GM12878 (cell line): ENCODE measurements at regions not wholly inside any gene's neighbourhood (a gene's known extent, or its start where the extent isn't known, plus 50 kb on each side); places are given as distances from the start of the nearest gene placed in this dataset.

ENCODE experiments used
- ATAC-seq: fragments of 200-7000 bp; cut with Tn5 transposase; 3 replicates; pipeline ENCODE4 v1.9.1; 2020; ENCODE audit warnings: mild to moderate bottlenecking, moderate library complexity
- BruUV-seq: library from RNA; stranded (reverse); fragments of 400-500 nt; replicated peaks from 2 replicates; lab custom pipeline; 2021; lab: Mats Ljungman, UMichigan
- CTCF ChIA-PET: fragments of 300-600 bp; sonication (Branson Sonifier 250); formaldehyde crosslinking; extraction: SDS; loops from one replicate; lab custom pipeline; 2021; ENCODE audit warnings: inconsistent platforms; lab: Yijun Ruan, JAX
- POLR2A ChIA-PET: fragments of 350-600 bp; formaldehyde crosslinking; extraction: SDS; loops from one replicate; lab custom pipeline; 2021; ENCODE audit warnings: inconsistent platforms; lab: Charles Lee
- RAD21 ChIA-PET: fragments of 300-600 bp; sonication (Branson Sonifier 250); formaldehyde crosslinking; loops from one replicate; lab custom pipeline; 2023; ENCODE audit warnings: antibody characterized with exemption; ENCODE audit not compliant: unreplicated experiment; lab: Charles Lee
- SMC1A ChIA-PET: fragments of 300-600 bp; sonication (Branson Sonifier 250); formaldehyde crosslinking; loops from one replicate; lab custom pipeline; 2023; ENCODE audit not compliant: unreplicated experiment, uncharacterized antibody; lab: Charles Lee
- DNase-seq: peaks from one replicate; pipeline ENCODE4 v3.0.0-alpha.2; 2011; ENCODE audit warnings: low read depth, low spot score
- FAIRE-seq: peaks from 3 replicates; lab custom pipeline; 2011; peaks lifted over from hg19 to GRCh38; lab: Jason Lieb, UNC
- H2AFZ ChIP-seq: 2 replicates; pipeline ENCODE4 v1.6.0; 2011; ENCODE audit warnings: low read depth, low read length, control low read depth; ENCODE audit not compliant: control insufficient read depth
- H3K27ac ChIP-seq: 2 replicates; pipeline ENCODE4 v1.5.1; 2011; ENCODE audit warnings: control low read depth; ENCODE audit not compliant: control insufficient read depth, insufficient read depth
- H3K27me3 ChIP-seq, 2 experiments: replicated peaks in 1 of 2; 2 replicates each; pipeline versions ENCODE4 v1.6.0 to v1.6.1; 2011; ENCODE audit warnings: low read length in 1 of 2; ENCODE audit not compliant: control insufficient read depth in 2 of 2, insufficient read depth in 2 of 2
- H3K36me3 ChIP-seq, 2 experiments: 2 replicates each; pipeline ENCODE4 v1.5.1; 2011; ENCODE audit warnings: low read length in 1 of 2; ENCODE audit not compliant: control insufficient read depth in 2 of 2, insufficient read depth in 2 of 2
- H3K4me1 ChIP-seq: 2 replicates; pipeline ENCODE4 v1.6.1; 2011; ENCODE audit warnings: mild to moderate bottlenecking, low read length, moderate library complexity, mixed read lengths; ENCODE audit not compliant: control insufficient read depth, insufficient read depth
- H3K4me2 ChIP-seq: 2 replicates; pipeline ENCODE4 v1.6.0; 2011; ENCODE audit warnings: control low read depth; ENCODE audit not compliant: control insufficient read depth, insufficient read depth
- H3K4me3 ChIP-seq: fragments of 200-600 bp; sonication (generic); 2 replicates; pipeline ENCODE4 v1.5.1; 2016
- H3K79me2 ChIP-seq: 2 replicates; pipeline ENCODE4 v1.6.0; 2011; ENCODE audit warnings: low read length; ENCODE audit not compliant: control insufficient read depth, insufficient read depth
- H3K9ac ChIP-seq: 2 replicates; pipeline ENCODE4 v1.8.0; 2011; ENCODE audit warnings: low read length, control low read depth, mixed read lengths; ENCODE audit not compliant: control insufficient read depth, insufficient read depth
- H3K9me3 ChIP-seq: replicated peaks from 3 replicates; pipeline ENCODE4 v1.5.1; 2011; ENCODE audit warnings: mild to moderate bottlenecking, low read length; ENCODE audit not compliant: control insufficient read depth, insufficient read depth
- H4K20me1 ChIP-seq: 2 replicates; pipeline ENCODE4 v1.6.0; 2011; ENCODE audit not compliant: control insufficient read depth, insufficient read depth
- CBFB ChIP-seq: IDR thresholded peaks from 2 replicates; pipeline ENCODE4 v1.6.1; 2016; ENCODE audit warnings: antibody characterized with exemption, low read depth
- CHD2 ChIP-seq: IDR thresholded peaks from 2 replicates; pipeline ENCODE4 v1.6.1; 2011; ENCODE audit warnings: low read depth, low read length, improper control_type of control experiment, borderline replicate concordance
- CREB1 ChIP-seq: IDR thresholded peaks from 2 replicates; pipeline ENCODE4 v1.6.1; 2012; ENCODE audit warnings: low read depth, mild to moderate bottlenecking, inconsistent platforms
- ETV6 ChIP-seq, 2 experiments: fragments of 450-650 bp in 1 of 2; IDR thresholded peaks in 1 of 2; conservative IDR thresholded peaks in 1 of 2; 2 replicates each; pipeline ENCODE4 v1.6.1; 2014; ENCODE audit warnings: antibody characterized with exemption in 1 of 2, borderline replicate concordance in 1 of 2, low read depth in 1 of 2, mild to moderate bottlenecking in 1 of 2, moderate library complexity in 1 of 2
- FOS ChIP-seq: IDR thresholded peaks from 3 replicates; pipeline ENCODE4 v1.6.1; 2011; ENCODE audit warnings: borderline replicate concordance; ENCODE audit not compliant: insufficient read length; ENCODE audit errors: extremely low read depth
- FOXK2 ChIP-seq: fragments of 450-650 bp; IDR thresholded peaks from 2 replicates; pipeline ENCODE4 v1.6.1; 2017; ENCODE audit warnings: mild to moderate bottlenecking, moderate library complexity
- KAT2A ChIP-seq: conservative IDR thresholded peaks from 2 replicates; pipeline ENCODE4 v1.6.1; 2011; ENCODE audit warnings: low read depth, low read length; ENCODE audit not compliant: control insufficient read depth
- KDM1A ChIP-seq: fragments of 200-600 bp; sonication (generic); IDR thresholded peaks from 2 replicates; pipeline ENCODE4 v1.6.1; 2016; ENCODE audit warnings: borderline replicate concordance
- NR2F1 ChIP-seq: fragments of 450-650 bp; conservative IDR thresholded peaks from 2 replicates; pipeline ENCODE4 v1.6.1; 2017; ENCODE audit warnings: mild to moderate bottlenecking
- PML ChIP-seq: IDR thresholded peaks from 2 replicates; pipeline ENCODE4 v1.6.1; 2012; ENCODE audit warnings: low read length, inconsistent platforms
- POU2F2 ChIP-seq: IDR thresholded peaks from 3 replicates; pipeline ENCODE4 v1.6.1; 2011; ENCODE audit warnings: low read depth, mild to moderate bottlenecking, low read length, borderline replicate concordance
- SREBF2 ChIP-seq: IDR thresholded peaks from 2 replicates; pipeline ENCODE4 v1.6.1; 2012; ENCODE audit warnings: mild to moderate bottlenecking, low read length
- SUPT20H ChIP-seq: IDR thresholded peaks from 2 replicates; pipeline ENCODE4 v1.6.1; 2011; ENCODE audit warnings: low read depth, mild to moderate bottlenecking, low read length, moderate library complexity, borderline replicate concordance; ENCODE audit not compliant: control insufficient read depth
- WGBS: methylation state at CpG from one replicate; pipeline ENCODE4 v1.1.6; 2016; ENCODE audit warnings: low lambda C conversion rate; ENCODE audit not compliant: insufficient replicate concordance, insufficient coverage; ENCODE audit errors: missing lambda C conversion rate; 5-methylcytosine and 5-hydroxymethylcytosine counted together
- in situ Hi-C: fragments of 300-500 bp; cut with MboI; formaldehyde crosslinking; loops from 9 replicates; pipeline ENCODE4 v1.14.3; 2018; ENCODE audit warnings: mixed read lengths
- intact Hi-C: fragments of 100-400 bp; cut with micrococcal nuclease; formaldehyde crosslinking; loops from one replicate; pipeline ENCODE4 v1.14.2; 2022; ENCODE audit not compliant: unreplicated experiment
- TF ChIP-seq, protein P1 (sequence below): IDR thresholded peaks from 2 replicates; pipeline ENCODE4 v1.6.1; 2011; ENCODE audit warnings: borderline replicate concordance, low read depth, mild to moderate bottlenecking, moderate library complexity, low read length; ENCODE audit not compliant: insufficient read depth, poor library complexity, severe bottlenecking
- TF ChIP-seq, protein P2 (sequence below): IDR thresholded peaks from 2 replicates; pipeline ENCODE4 v1.6.1; 2011; ENCODE audit warnings: low read depth, mild to moderate bottlenecking, low read length, moderate library complexity, borderline replicate concordance; ENCODE audit errors: extremely low read depth
- TF ChIP-seq, protein P3 (sequence below): IDR thresholded peaks from 2 replicates; pipeline ENCODE4 v1.6.1; 2011; ENCODE audit warnings: mild to moderate bottlenecking, low read depth, low read length, moderate library complexity; ENCODE audit not compliant: insufficient replicate concordance

DNA sequence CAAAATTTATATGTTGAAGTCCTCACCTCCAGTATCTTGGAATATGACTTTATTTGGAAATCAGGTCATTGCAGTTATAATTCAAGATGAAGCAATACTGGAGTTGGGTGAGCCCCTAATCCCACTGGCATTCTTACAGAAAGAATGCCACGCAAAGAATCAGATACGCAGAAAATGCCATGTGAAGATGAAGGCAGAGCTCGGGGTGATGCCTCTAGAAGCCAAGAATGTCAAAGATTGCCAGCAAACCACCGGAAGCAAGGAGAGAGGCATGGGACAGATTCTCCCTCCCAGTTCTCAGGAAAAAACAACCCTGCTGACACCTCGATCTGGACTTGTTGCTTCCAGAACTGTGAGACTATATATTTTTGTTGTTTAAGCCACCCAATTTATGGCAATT is 273.4 kb upstream of the CITED2 start (continued):
- TF ChIP-seq, protein P1, sequence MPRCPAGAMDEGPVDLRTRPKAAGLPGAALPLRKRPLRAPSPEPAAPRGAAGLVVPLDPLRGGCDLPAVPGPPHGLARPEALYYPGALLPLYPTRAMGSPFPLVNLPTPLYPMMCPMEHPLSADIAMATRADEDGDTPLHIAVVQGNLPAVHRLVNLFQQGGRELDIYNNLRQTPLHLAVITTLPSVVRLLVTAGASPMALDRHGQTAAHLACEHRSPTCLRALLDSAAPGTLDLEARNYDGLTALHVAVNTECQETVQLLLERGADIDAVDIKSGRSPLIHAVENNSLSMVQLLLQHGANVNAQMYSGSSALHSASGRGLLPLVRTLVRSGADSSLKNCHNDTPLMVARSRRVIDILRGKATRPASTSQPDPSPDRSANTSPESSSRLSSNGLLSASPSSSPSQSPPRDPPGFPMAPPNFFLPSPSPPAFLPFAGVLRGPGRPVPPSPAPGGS, result no peak
- TF ChIP-seq CBFB (no peak), SREBF2 (no peak), PML (no peak), KAT2A (no peak), NR2F1 (no peak)
- TF ChIP-seq, protein P2, sequence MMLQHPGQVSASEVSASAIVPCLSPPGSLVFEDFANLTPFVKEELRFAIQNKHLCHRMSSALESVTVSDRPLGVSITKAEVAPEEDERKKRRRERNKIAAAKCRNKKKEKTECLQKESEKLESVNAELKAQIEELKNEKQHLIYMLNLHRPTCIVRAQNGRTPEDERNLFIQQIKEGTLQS, result no peak

DNA sequence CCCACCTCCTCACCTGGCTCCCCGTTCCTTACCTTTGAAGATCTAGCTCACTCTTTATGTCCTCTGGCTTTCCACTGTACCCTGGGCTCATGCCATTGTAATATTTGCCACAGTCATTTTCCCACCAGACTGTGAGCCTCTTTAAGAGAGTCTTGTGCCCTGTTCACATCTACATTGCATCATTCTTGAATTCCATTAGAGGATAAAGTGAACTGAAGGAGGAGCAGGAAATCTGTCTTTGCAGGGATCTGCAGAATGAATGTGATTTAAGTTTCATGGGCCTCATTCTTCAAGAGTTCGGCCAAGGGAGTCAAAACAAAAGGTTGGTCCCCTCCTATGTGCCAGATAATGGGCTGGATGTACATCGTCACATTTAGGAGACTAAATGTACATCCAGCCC is 272.6 kb upstream of the CITED2 start:
- intact Hi-C loops (no loop called here), in situ Hi-C loops (no loop called here)
- ChIA-PET SMC1A (no interaction called here), POLR2A (no interaction called here), CTCF (interaction anchor here (1.7 kb wide), 1 partner anchor 11 kb away, joined by 3 read pairs; no protein-coding TSS in a partner anchor), RAD21 (no interaction called here)
- no peak overlapping the region for H3K9ac ChIP-seq
- no peak overlapping the region for H3K4me2 ChIP-seq
- H3K4me1 ChIP-seq, result no peaks in the 10 kb centered on the region
- no peaks in the 10 kb centered on the region for H3K27me3 ChIP-seq
- FAIRE-seq (no peak), DNase-seq (no peak), ATAC-seq (no peak)
- H2AFZ ChIP-seq, result no peak overlapping the region
- no peaks in the 10 kb centered on the region for H3K9me3 ChIP-seq
- H3K4me3 ChIP-seq, result no peak overlapping the region
- no TSS peak for BruUV-seq
- 34% methylated on average over 3 of the region's 3 CpGs for WGBS
- no peaks in the 10 kb centered on the region for H3K79me2 ChIP-seq
- H3K36me3 ChIP-seq, result no peaks in the 10 kb centered on the region
- H3K27ac ChIP-seq, result no peak overlapping the region
- no peaks in the 10 kb centered on the region for H4K20me1 ChIP-seq
- TF ChIP-seq CREB1 (no peak), FOS (no peak), FOXK2 (no peak), KDM1A (no peak), POU2F2 (no peak), ETV6 (conservative IDR thresholded peaks at IDR 0.05 in 1 of 2, IDR thresholded peaks at IDR 0.05 in 1 of 2; ENCODE audit: borderline replicate concordance in 1 of 2, low read depth in 1 of 2) (no peak), SUPT20H (no peak), CHD2 (no peak), KAT2A (no peak)
- TF ChIP-seq, protein P3, sequence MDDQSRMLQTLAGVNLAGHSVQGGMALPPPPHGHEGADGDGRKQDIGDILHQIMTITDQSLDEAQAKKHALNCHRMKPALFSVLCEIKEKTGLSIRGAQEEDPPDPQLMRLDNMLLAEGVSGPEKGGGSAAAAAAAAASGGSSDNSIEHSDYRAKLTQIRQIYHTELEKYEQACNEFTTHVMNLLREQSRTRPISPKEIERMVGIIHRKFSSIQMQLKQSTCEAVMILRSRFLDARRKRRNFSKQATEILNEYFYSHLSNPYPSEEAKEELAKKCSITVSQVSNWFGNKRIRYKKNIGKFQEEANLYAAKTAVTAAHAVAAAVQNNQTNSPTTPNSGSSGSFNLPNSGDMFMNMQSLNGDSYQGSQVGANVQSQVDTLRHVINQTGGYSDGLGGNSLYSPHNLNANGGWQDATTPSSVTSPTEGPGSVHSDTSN, result no peak
